B cell (primary cell): ENCODE measurements at regions not wholly inside any gene's neighbourhood (a gene's known extent, or its start where the extent isn't known, plus 50 kb on each side); places are given as distances from the start of the nearest gene placed in this dataset.

Experiments used
- ATAC-seq: fragments of 200-7000 bp; cut with Tn5 transposase; one replicate; pipeline ENCODE4 v1.10.0; 2021; ENCODE audit warnings: low read depth, mild to moderate bottlenecking, moderate number of reproducible peaks, moderate library complexity
- CTCF ChIA-PET: fragments of 350-600 bp; sonication (Branson Sonifier 250); formaldehyde crosslinking; loops from one replicate; lab custom pipeline; 2021; ENCODE audit warnings: antibody characterized with exemption, inconsistent platforms; lab: Charles Lee
- POLR2A ChIA-PET: fragments of 350-600 bp; sonication (Branson Sonifier 250); formaldehyde crosslinking; loops from one replicate; lab custom pipeline; 2021; ENCODE audit warnings: antibody characterized with exemption; lab: Charles Lee
- DNase-seq: peaks from one replicate; pipeline ENCODE4 v3.0.0; 2013
- H2AFZ ChIP-seq: 2 replicates; pipeline ENCODE4 v1.6.1; 2012; ENCODE audit warnings: mild to moderate bottlenecking, low read depth, low read length; ENCODE audit not compliant: insufficient read depth, poor library complexity, severe bottlenecking
- H3K27ac ChIP-seq, 2 donors: 1 replicate in 1 of 2; 2 replicates in 1 of 2; pipeline ENCODE4 v1.5.1; 2012 to 2013; ENCODE audit warnings: low read length in 2 of 2, mild to moderate bottlenecking in 2 of 2, moderate library complexity in 1 of 2
- H3K27me3 ChIP-seq, 4 experiments: fragments of 200-600 bp in 1 of 4; sonication (generic) in 1 of 4; replicated peaks in 1 of 4; 1 replicate in 2 of 4; 2 replicates in 2 of 4; pipeline versions ENCODE4 v1.6.1 to v1.7.0; 2013 to 2016; ENCODE audit warnings: low read length in 3 of 4, mild to moderate bottlenecking in 2 of 4, mixed read lengths in 1 of 4, moderate library complexity in 1 of 4; ENCODE audit not compliant: insufficient read depth in 4 of 4, control insufficient read depth in 3 of 4; ENCODE audit errors: control extremely low read depth in 1 of 4
- H3K36me3 ChIP-seq, 2 experiments: replicated peaks in 1 of 2; 1 replicate in 1 of 2; 2 replicates in 1 of 2; pipeline versions ENCODE4 v1.6.1 to v1.7.1; 2013; ENCODE audit warnings: low read length in 1 of 2; ENCODE audit not compliant: insufficient read depth in 2 of 2, control insufficient read depth in 1 of 2; ENCODE audit errors: control extremely low read depth in 1 of 2, extremely low read depth in 1 of 2
- H3K4me1 ChIP-seq, 2 donors: fragments of 200-600 bp in 1 of 2; sonication (generic) in 1 of 2; 1 replicate in 1 of 2; 2 replicates in 1 of 2; pipeline versions ENCODE4 v1.5.1 to v1.6.1; 2013 to 2017; ENCODE audit warnings: low read length in 2 of 2; ENCODE audit not compliant: control insufficient read depth in 2 of 2, insufficient read depth in 2 of 2
- H3K4me2 ChIP-seq: replicated peaks from 2 replicates; pipeline ENCODE3; 2012; ENCODE audit warnings: mild to moderate bottlenecking, low read depth, low read length; ENCODE audit not compliant: poor library complexity, severe bottlenecking
- H3K4me3 ChIP-seq, 5 experiments: fragments of 200-600 bp in 1 of 5; sonication (generic) in 1 of 5; 1 replicate in 3 of 5; 2 replicates in 2 of 5; pipeline versions ENCODE4 v1.5.1 to v1.7.0; 2011 to 2016; ENCODE audit warnings: low read length in 4 of 5, mild to moderate bottlenecking in 4 of 5, low read depth in 2 of 5, control low read depth in 1 of 5, moderate library complexity in 1 of 5; ENCODE audit not compliant: insufficient read depth in 1 of 5; ENCODE audit errors: control extremely low read depth in 1 of 5, extremely low read depth in 1 of 5
- H3K79me2 ChIP-seq: fragments of 200-600 bp; sonication (generic); one replicate; pipeline ENCODE4 v1.6.0; 2016; ENCODE audit warnings: low read length; ENCODE audit not compliant: control insufficient read depth, insufficient read depth
- H3K9ac ChIP-seq: fragments of 200-600 bp; sonication (generic); 2 replicates; pipeline ENCODE4 v1.6.1; 2017; ENCODE audit warnings: mild to moderate bottlenecking, low read length, moderate library complexity
- H3K9me3 ChIP-seq, 3 donors: one replicate each; pipeline versions ENCODE4 v1.6.1 to v1.7.1; 2013; ENCODE audit warnings: low read length in 2 of 3; ENCODE audit not compliant: control insufficient read depth in 2 of 3, insufficient read depth in 1 of 3; ENCODE audit errors: control extremely low read depth in 1 of 3
- H4K20me1 ChIP-seq: 2 replicates; pipeline ENCODE4 v1.6.0; 2012; ENCODE audit warnings: mild to moderate bottlenecking, low read length; ENCODE audit not compliant: insufficient read depth, control insufficient read depth, poor library complexity, severe bottlenecking
- H3K27ac Mint-ChIP-seq: one replicate; pipeline ENCODE4 v1.8.0; 2021; ENCODE audit warnings: mixed read lengths
- H3K27me3 Mint-ChIP-seq: one replicate; pipeline ENCODE4 v1.8.0; 2021; ENCODE audit warnings: mixed read lengths
- H3K4me1 Mint-ChIP-seq: one replicate; pipeline ENCODE4 v1.8.0; 2021; ENCODE audit warnings: mixed read lengths
- H3K4me3 Mint-ChIP-seq: one replicate; pipeline ENCODE4 v1.8.0; 2021; ENCODE audit warnings: mixed read lengths
- H3K9me3 Mint-ChIP-seq: one replicate; pipeline ENCODE4 v1.8.0; 2022; ENCODE audit warnings: mixed read lengths; ENCODE audit not compliant: insufficient read depth
- CTCF ChIP-seq: fragments of 200-600 bp; IDR thresholded peaks from one replicate; pipeline ENCODE4 v1.8.0; 2022; ENCODE audit warnings: antibody characterized with exemption, mild to moderate bottlenecking
- EZH2 ChIP-seq: IDR thresholded peaks from 2 replicates; pipeline ENCODE4 v1.6.1; 2012; ENCODE audit warnings: borderline replicate concordance, low read depth, mild to moderate bottlenecking, moderate library complexity, low read length; ENCODE audit not compliant: insufficient read depth, poor library complexity, severe bottlenecking
- WGBS: methylation state at CpG from one replicate; pipeline ENCODE4 v1.1.5; 2013; ENCODE audit warnings: missing lambda C conversion rate; ENCODE audit not compliant: insufficient coverage; 5-methylcytosine and 5-hydroxymethylcytosine counted together
- intact Hi-C: fragments of 100-400 bp; cut with micrococcal nuclease; formaldehyde crosslinking; loops from one replicate; pipeline ENCODE4 v1.10.0; 2022

DNA sequence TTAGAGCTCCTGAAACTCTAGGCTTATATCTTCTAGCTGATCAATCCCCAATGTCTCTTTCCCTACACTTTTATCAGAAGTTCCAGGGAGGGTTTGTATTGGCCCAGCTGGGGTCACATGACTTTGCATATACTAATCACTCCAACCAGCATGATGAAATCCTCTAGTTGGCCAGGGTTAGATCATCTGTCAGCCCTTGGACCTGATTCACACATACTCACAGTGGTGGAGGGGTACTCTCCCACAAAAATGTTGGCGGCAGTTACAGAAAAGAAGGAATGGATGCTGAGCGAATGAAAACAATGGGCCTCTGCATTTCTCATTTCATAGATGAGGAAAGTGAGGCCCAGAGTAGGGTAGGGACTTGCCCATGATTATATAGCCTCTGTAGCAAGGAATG is 151.1 kb downstream of the PJA1 start:
- ChIA-PET POLR2A (no interaction called here), CTCF (no interaction called here)
- no peak overlapping the region for H3K4me3 ChIP-seq
- no peaks in the 10 kb centered on the region for H3K4me1 ChIP-seq
- Mint-ChIP-seq H3K27ac (no peak overlapping the region), H3K4me3 (no peak overlapping the region), H3K4me1 (no peaks in the 10 kb centered on the region), H3K27me3 (no peaks in the 10 kb centered on the region), H3K9me3 (no peaks in the 10 kb centered on the region)
- H4K20me1 ChIP-seq, result no peaks in the 10 kb centered on the region
- H3K27me3 ChIP-seq, result no peaks in the 10 kb centered on the region
- no peak for ATAC-seq
- no CpG with 5 or more reads among the region's 2 CpGs for WGBS
- H3K9me3 ChIP-seq, result peaks cover 0 to 2% (median 0%) of the 10 kb centered on the region in 3 donors
- intact Hi-C loops, result no loop called here
- no peak overlapping the region for H3K27ac ChIP-seq
- H3K9ac ChIP-seq, result no peak overlapping the region
- no peak for DNase-seq
- no peak for TF ChIP-seq CTCF
- no peak for TF ChIP-seq EZH2
- H3K79me2 ChIP-seq, result no peaks in the 10 kb centered on the region
- no peak overlapping the region for H3K4me2 ChIP-seq
- H3K36me3 ChIP-seq, result no peaks in the 10 kb centered on the region
- no peak overlapping the region for H2AFZ ChIP-seq

DNA sequence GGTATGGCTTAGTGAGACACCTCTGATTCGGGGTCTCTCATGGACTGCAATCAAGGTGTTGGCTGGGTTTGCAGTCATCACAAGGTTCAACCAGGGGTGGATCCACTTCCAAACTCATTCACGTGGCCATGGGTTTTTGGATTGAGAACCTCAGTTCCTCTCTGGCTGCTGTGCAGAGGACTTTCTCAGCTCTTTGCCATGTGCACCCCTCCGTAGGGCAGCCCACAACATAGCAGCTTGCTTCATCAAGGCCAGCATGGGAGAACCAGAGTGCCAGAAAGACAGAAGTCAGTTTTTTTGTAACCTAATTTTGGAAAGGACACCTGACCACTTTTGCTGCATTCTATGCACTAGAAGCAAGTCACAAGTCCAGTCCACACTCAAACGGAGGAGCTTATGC is 154.9 kb downstream of the PJA1 start:
- no peaks in the 10 kb centered on the region for H3K27me3 Mint-ChIP-seq
- ChIA-PET CTCF (no interaction called here), POLR2A (no interaction called here)
- H3K79me2 ChIP-seq, result no peaks in the 10 kb centered on the region
- WGBS, result 92% methylated on average over 2 of the region's 4 CpGs
- H4K20me1 ChIP-seq, result no peaks in the 10 kb centered on the region
- no peaks in the 10 kb centered on the region for H3K4me1 Mint-ChIP-seq
- H3K4me3 ChIP-seq, result no peak overlapping the region
- no peaks in the 10 kb centered on the region for H3K27me3 ChIP-seq
- H3K36me3 ChIP-seq, result no peaks in the 10 kb centered on the region
- H3K9me3 Mint-ChIP-seq, result peaks cover 3% of the 10 kb centered on the region
- no peak for ATAC-seq
- intact Hi-C loops, result no loop called here
- no peak for DNase-seq
- no peak overlapping the region for H3K27ac ChIP-seq
- no peak overlapping the region for H3K4me2 ChIP-seq
- H2AFZ ChIP-seq, result no peak overlapping the region
- no peak overlapping the region for H3K27ac Mint-ChIP-seq
- TF ChIP-seq CTCF (no peak), EZH2 (no peak)
- H3K9me3 ChIP-seq, result peaks cover 0 to 2% (median 0%) of the 10 kb centered on the region in 3 donors
- no peak overlapping the region for H3K4me3 Mint-ChIP-seq
- no peaks in the 10 kb centered on the region for H3K4me1 ChIP-seq
- no peak overlapping the region for H3K9ac ChIP-seq
